Epidermal melanocyte (primary cell): ENCODE measurements at regions not wholly inside any gene's neighbourhood (a gene's known extent, or its start where the extent isn't known, plus 50 kb on each side); places are given as distances from the start of the nearest gene placed in this dataset.

Source experiments
- DNase-seq: peaks from one replicate; pipeline ENCODE4 v3.0.0; 2011; ENCODE audit warnings: low spot score; ENCODE audit not compliant: insufficient read length

- DNase-seq: no peak
These were observed 108.7 kb downstream of the EN1 start for GRCh38 chr2:118738524-118739308.

GRCh38 chr2:118738106-118738505 lies 109.3 kb downstream of the EN1 start:
- no peak for DNase-seq

- DNase-seq: no peak
These were observed 109.8 kb downstream of the EN1 start for GRCh38 chr2:118737684-118738083.

GRCh38 chr2:118732432-118732831 lies 115.0 kb downstream of the EN1 start:
- no peak for DNase-seq

GRCh38 chr2:118731413-118731812 lies 116.0 kb downstream of the EN1 start:
- no peak for DNase-seq

GRCh38 chr2:118730405-118730804 lies 117.0 kb downstream of the EN1 start:
- DNase-seq: no peak

GRCh38 chr2:118729760-118730159 lies 117.7 kb downstream of the EN1 start:
- DNase-seq: no peak

- no peak for DNase-seq
These were observed 118.5 kb downstream of the EN1 start for GRCh38 chr2:118728984-118729383.

GRCh38 chr2:118726821-118727220 lies 120.6 kb downstream of the EN1 start:
- no peak for DNase-seq

- no peak for DNase-seq
These were observed 124.1 kb downstream of the EN1 start for GRCh38 chr2:118723394-118723793.

GRCh38 chr2:118722976-118723375 lies 124.5 kb downstream of the EN1 start:
- DNase-seq: no peak

- no peak for DNase-seq
These were observed 125.5 kb downstream of the EN1 start for GRCh38 chr2:118721817-118722551.

- no peak for DNase-seq
These were observed 126.6 kb downstream of the EN1 start for GRCh38 chr2:118720866-118721265.

- no peak for DNase-seq
These were observed 128.5 kb downstream of the EN1 start for GRCh38 chr2:118718921-118719320.

GRCh38 chr2:118716102-118716501 lies 131.3 kb downstream of the EN1 start:
- no peak for DNase-seq

GRCh38 chr2:118714118-118714517 lies 133.3 kb downstream of the EN1 start:
- DNase-seq: no peak

- no peak for DNase-seq
These were observed 135.8 kb downstream of the EN1 start for GRCh38 chr2:118711603-118712002.

- DNase-seq: no peak
These were observed 137.0 kb downstream of the EN1 start for GRCh38 chr2:118710481-118710880.

GRCh38 chr2:118709786-118710185 lies 137.7 kb downstream of the EN1 start:
- no peak for DNase-seq

- no peak for DNase-seq
These were observed 140.6 kb downstream of the EN1 start for GRCh38 chr2:118706844-118707243.

- DNase-seq: no peak
These were observed 141.1 kb downstream of the EN1 start for GRCh38 chr2:118706371-118706770.

- no peak for DNase-seq
These were observed 142.4 kb downstream of the EN1 start for GRCh38 chr2:118705032-118705431.
